Fibroblast of lung (primary cell): ENCODE measurements at regions not wholly inside any gene's neighbourhood (a gene's known extent, or its start where the extent isn't known, plus 50 kb on each side); places are given as distances from the start of the nearest gene placed in this dataset.

ENCODE experiments used
- EZH2 ChIP-seq: IDR thresholded peaks from 2 replicates; pipeline ENCODE4 v1.5.1; 2012; ENCODE audit warnings: low read length, control low read depth, mild to moderate bottlenecking; ENCODE audit errors: missing control alignments
- TF ChIP-seq, protein P1 (sequence below), 2 donors: IDR thresholded peaks in 1 of 2; conservative IDR thresholded peaks in 1 of 2; 1 replicate in 1 of 2; 2 replicates in 1 of 2; pipeline ENCODE4 v1.5.1; 2011 to 2012; ENCODE audit warnings: low read length in 2 of 2, control low read depth in 1 of 2, inconsistent platforms in 1 of 2, low read depth in 1 of 2, mild to moderate bottlenecking in 1 of 2

DNA sequence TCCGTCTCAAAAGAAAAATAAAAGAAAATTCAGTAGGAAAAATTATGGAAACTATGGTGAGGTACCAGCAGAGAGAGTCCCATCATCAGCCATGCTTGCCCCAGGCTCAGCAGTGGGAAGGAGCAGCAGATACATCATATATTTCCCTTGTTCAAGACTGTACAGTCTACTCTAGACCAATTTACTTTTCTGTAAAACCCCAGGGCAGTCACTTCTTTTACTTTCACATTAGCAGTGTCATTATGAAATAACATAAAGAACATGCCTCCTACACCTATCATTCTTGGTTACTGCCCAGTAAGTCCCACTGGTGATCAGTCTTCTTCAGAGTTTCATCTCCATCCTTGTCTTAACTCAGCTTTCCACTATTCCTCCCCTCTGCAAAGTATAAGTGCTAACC, 1145.0 kb downstream of the MAT2B start:
- TF ChIP-seq, protein P1, sequence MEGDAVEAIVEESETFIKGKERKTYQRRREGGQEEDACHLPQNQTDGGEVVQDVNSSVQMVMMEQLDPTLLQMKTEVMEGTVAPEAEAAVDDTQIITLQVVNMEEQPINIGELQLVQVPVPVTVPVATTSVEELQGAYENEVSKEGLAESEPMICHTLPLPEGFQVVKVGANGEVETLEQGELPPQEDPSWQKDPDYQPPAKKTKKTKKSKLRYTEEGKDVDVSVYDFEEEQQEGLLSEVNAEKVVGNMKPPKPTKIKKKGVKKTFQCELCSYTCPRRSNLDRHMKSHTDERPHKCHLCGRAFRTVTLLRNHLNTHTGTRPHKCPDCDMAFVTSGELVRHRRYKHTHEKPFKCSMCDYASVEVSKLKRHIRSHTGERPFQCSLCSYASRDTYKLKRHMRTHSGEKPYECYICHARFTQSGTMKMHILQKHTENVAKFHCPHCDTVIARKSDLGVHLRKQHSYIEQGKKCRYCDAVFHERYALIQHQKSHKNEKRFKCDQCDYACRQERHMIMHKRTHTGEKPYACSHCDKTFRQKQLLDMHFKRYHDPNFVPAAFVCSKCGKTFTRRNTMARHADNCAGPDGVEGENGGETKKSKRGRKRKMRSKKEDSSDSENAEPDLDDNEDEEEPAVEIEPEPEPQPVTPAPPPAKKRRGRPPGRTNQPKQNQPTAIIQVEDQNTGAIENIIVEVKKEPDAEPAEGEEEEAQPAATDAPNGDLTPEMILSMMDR (conservative IDR thresholded peaks at IDR 0.05 in 1 of 2, IDR thresholded peaks at IDR 0.05 in 1 of 2; ENCODE audit: low read depth in 1 of 2, low read length in 2 of 2), result no peak
- no peak for TF ChIP-seq EZH2
